Spleen (tissue), 11 donors: ENCODE measurements at regions not wholly inside any gene's neighbourhood (a gene's known extent, or its start where the extent isn't known, plus 50 kb on each side); places are given as distances from the start of the nearest gene placed in this dataset.

ENCODE experiments used
- DNase-seq: peaks from one replicate; pipeline ENCODE4 v3.0.0-alpha.2; 2020
- H3K27ac ChIP-seq, 8 donors: fragments of 200-600 bp; sonication (generic) in 7 of 8; 1 replicate in 4 of 8; 2 replicates in 4 of 8; pipeline versions ENCODE4 v1.5.0 to v1.8.0; 2016 to 2021; ENCODE audit warnings: inconsistent platforms in 4 of 8, mild to moderate bottlenecking in 4 of 8, moderate library complexity in 1 of 8
- H3K27me3 ChIP-seq, 7 donors: fragments of 200-600 bp; sonication (generic) in 6 of 7; replicated peaks in 1 of 7; 1 replicate in 4 of 7; 2 replicates in 3 of 7; pipeline versions ENCODE4 v1.5.0 to v1.8.0; 2016 to 2021; ENCODE audit warnings: inconsistent platforms in 3 of 7, mild to moderate bottlenecking in 1 of 7
- H3K36me3 ChIP-seq, 6 donors: fragments of 200-600 bp; sonication (generic) in 5 of 6; 1 replicate in 4 of 6; 2 replicates in 2 of 6; pipeline versions ENCODE4 v1.5.0 to v1.8.0; 2016 to 2021; ENCODE audit warnings: inconsistent platforms in 2 of 6
- H3K4me1 ChIP-seq, 6 donors: fragments of 200-600 bp; sonication (generic) in 5 of 6; 1 replicate in 3 of 6; 2 replicates in 3 of 6; pipeline versions ENCODE4 v1.5.0 to v1.8.0; 2016 to 2021; ENCODE audit warnings: inconsistent platforms in 3 of 6
- H3K4me3 ChIP-seq, 8 donors: fragments of 200-600 bp; sonication (generic) in 7 of 8; 1 replicate in 4 of 8; 2 replicates in 4 of 8; pipeline versions ENCODE4 v1.5.0 to v1.8.0; 2016 to 2021; ENCODE audit warnings: inconsistent platforms in 4 of 8, mild to moderate bottlenecking in 4 of 8, moderate library complexity in 2 of 8
- H3K9me3 ChIP-seq, 8 donors: fragments of 200-600 bp; sonication (generic) in 7 of 8; 1 replicate in 4 of 8; 2 replicates in 4 of 8; pipeline versions ENCODE4 v1.5.0 to v1.8.0; 2016 to 2021; ENCODE audit warnings: inconsistent platforms in 4 of 8
- POLR2A ChIP-seq, 3 donors: fragments of 450-650 bp; IDR thresholded peaks; one replicate each; pipeline ENCODE4 v1.5.1; 2017; ENCODE audit warnings: antibody characterized with exemption in 3 of 3, mild to moderate bottlenecking in 1 of 3
- POLR2AphosphoS5 ChIP-seq, 3 donors: sonication (generic); formaldehyde crosslinking; IDR thresholded peaks; one replicate each; pipeline ENCODE4 v1.5.1; 2017; ENCODE audit warnings: antibody characterized with exemption in 3 of 3
- WGBS, 5 donors: extraction: QIAGEN DNeasy Blood & Tissue Kit in 3 of 5; methylation state at CpG; one replicate each; pipeline versions ENCODE4 v1.1.5 to v1.1.7; 2013 to 2018; 5-methylcytosine and 5-hydroxymethylcytosine counted together
- intact Hi-C: fragments of 100-400 bp; cut with DNase I; formaldehyde crosslinking; loops from one replicate; pipeline ENCODE4 v1.15.0; 2023; ENCODE audit warnings: low total_unique reads
- TF ChIP-seq, protein P1 (sequence below), 11 experiments: fragments of 200-600 bp in 7 of 11; fragments of 450-650 bp in 4 of 11; sonication (generic) in 4 of 11; IDR thresholded peaks in 8 of 11; conservative IDR thresholded peaks in 3 of 11; 1 replicate in 7 of 11; 2 replicates in 4 of 11; pipeline versions ENCODE4 v1.4.0 to v1.8.0; 2016 to 2021; ENCODE audit warnings: antibody characterized with exemption in 11 of 11, inconsistent platforms in 4 of 11, mild to moderate bottlenecking in 1 of 11
- donor health status: healthy with polysubstance abuse.
- donor health status: DM: no; HTN: no; CAD: no; lungs with moderate emphysema.
- donor health status: DM: no; HTN: no; CAD: no.
- donor health status: Bipolar disorder and iron deficiency.
- donor health status: healthy.
- donor health status: DM: no; HTN: no; CAD: no.
- donor health status: DM: yes; HTN: yes; CAD: no.

DNA sequence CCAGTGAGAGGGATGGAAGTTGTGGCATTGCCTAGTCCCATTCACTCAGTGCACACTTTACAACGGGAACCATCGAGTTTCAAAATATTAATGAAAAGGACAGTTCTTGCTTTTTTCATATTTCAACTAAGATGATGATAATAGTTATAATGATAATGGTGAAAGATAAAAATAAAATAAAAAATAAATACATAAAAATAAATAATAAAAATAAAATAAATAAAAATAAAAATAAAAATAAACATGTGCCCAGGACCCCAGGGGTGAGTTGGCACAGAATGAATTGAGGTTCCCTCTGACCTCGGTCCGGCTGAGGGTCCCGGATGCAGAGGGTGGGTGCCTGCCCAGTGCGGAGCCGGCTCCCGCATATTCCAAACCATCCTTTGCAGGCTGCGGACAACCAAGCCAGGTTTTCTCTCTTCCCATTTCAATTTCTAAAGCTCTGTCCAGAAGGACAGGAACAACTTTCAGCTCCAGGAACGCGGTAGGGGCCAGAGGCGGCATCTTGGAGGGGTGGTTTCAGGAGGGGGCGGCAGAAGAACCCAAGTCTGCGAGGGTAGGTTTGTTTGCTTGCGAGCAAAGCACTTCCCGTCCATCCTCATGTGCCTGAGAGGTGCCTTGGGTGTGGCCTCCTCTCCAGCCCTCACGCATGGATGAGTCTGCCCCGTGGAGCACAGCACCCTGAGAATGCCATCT, 236.8 kb downstream of the DLL1 start:
- Histone ChIP-seq H3K9me3 (no peaks in the 10 kb centered on the region), H3K4me1 (peaks cover 0 to 14% (median 5%) of the 10 kb centered on the region in 6 donors), H3K36me3 (no peaks in the 10 kb centered on the region), H3K27ac (no peak overlapping the region), H3K4me3 (no peak overlapping the region), H3K27me3 (peaks cover 0 to 30% (median 0%) of the 10 kb centered on the region in 7 donors)
- TF ChIP-seq, protein P1, sequence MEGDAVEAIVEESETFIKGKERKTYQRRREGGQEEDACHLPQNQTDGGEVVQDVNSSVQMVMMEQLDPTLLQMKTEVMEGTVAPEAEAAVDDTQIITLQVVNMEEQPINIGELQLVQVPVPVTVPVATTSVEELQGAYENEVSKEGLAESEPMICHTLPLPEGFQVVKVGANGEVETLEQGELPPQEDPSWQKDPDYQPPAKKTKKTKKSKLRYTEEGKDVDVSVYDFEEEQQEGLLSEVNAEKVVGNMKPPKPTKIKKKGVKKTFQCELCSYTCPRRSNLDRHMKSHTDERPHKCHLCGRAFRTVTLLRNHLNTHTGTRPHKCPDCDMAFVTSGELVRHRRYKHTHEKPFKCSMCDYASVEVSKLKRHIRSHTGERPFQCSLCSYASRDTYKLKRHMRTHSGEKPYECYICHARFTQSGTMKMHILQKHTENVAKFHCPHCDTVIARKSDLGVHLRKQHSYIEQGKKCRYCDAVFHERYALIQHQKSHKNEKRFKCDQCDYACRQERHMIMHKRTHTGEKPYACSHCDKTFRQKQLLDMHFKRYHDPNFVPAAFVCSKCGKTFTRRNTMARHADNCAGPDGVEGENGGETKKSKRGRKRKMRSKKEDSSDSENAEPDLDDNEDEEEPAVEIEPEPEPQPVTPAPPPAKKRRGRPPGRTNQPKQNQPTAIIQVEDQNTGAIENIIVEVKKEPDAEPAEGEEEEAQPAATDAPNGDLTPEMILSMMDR (IDR thresholded peaks at IDR 0.05 in 8 of 11, conservative IDR thresholded peaks at IDR 0.05 in 3 of 11): no peak
- TF ChIP-seq POLR2A (IDR thresholded peaks at IDR 0.05) (no peak), POLR2AphosphoS5 (IDR thresholded peaks at IDR 0.05) (no peak)
- DNase-seq: peak; percentile 53
- WGBS, 5 donors: 87 to 96% (median 92%) methylated on average over 18 of the region's 18 CpGs
- intact Hi-C loops: no loop called here

GRCh38 chr6:170052991-170053821, 237.7 kb downstream of the DLL1 start:
- TF ChIP-seq, protein P1 (IDR thresholded peaks at IDR 0.05 in 8 of 11, conservative IDR thresholded peaks at IDR 0.05 in 3 of 11): no peak
- TF ChIP-seq POLR2A (IDR thresholded peaks at IDR 0.05) (no peak), POLR2AphosphoS5 (IDR thresholded peaks at IDR 0.05) (no peak)
- Histone ChIP-seq H3K4me3 (no peak overlapping the region), H3K9me3 (no peaks in the 10 kb centered on the region), H3K4me1 (peaks cover 0 to 23% (median 12%) of the 10 kb centered on the region in 6 donors), H3K27ac (no peak overlapping the region), H3K36me3 (no peaks in the 10 kb centered on the region), H3K27me3 (peaks cover 0 to 36% (median 0%) of the 10 kb centered on the region in 7 donors)
- intact Hi-C loops: no loop called here
- DNase-seq: peak; percentile 65
- 87 to 91% (median 91%) methylated on average over 20 to 27 of the region's 27 CpGs for WGBS, 5 donors

GRCh38 chr6:170051229-170052172, 239.4 kb downstream of the DLL1 start:
- intact Hi-C loops: no loop called here
- Histone ChIP-seq H3K4me3 (no peak overlapping the region), H3K9me3 (no peaks in the 10 kb centered on the region), H3K27ac (peak overlapping the region in 1 of 8 donors; percentile 86), H3K36me3 (no peaks in the 10 kb centered on the region), H3K27me3 (peaks cover 0 to 33% (median 0%) of the 10 kb centered on the region in 7 donors), H3K4me1 (peaks cover 0 to 38% (median 20%) of the 10 kb centered on the region in 6 donors)
- DNase-seq: peak; percentile 63
- WGBS, 5 donors: 82 to 93% (median 89%) methylated on average over 22 to 30 of the region's 30 CpGs
- TF ChIP-seq POLR2A (IDR thresholded peaks at IDR 0.05) (no peak), POLR2AphosphoS5 (IDR thresholded peaks at IDR 0.05) (no peak)
- TF ChIP-seq, protein P1 (IDR thresholded peaks at IDR 0.05 in 8 of 11, conservative IDR thresholded peaks at IDR 0.05 in 3 of 11): no peak
